Nephron (organoid): ENCODE measurements at regions not wholly inside any gene's neighbourhood (a gene's known extent, or its start where the extent isn't known, plus 50 kb on each side); places are given as distances from the start of the nearest gene placed in this dataset.

Experiments
- H3K27ac Mint-ChIP-seq, 3 experiments: 2 replicates each; pipeline ENCODE4 v1.8.0; 2020; ENCODE audit warnings: mixed read lengths in 3 of 3, mild to moderate bottlenecking in 2 of 3, moderate library complexity in 1 of 3
- H3K27me3 Mint-ChIP-seq: 2 replicates; pipeline ENCODE4 v1.8.0; 2021; ENCODE audit warnings: low read depth, mild to moderate bottlenecking, moderate library complexity, mixed read lengths
- H3K36me3 Mint-ChIP-seq: 2 replicates; pipeline ENCODE4 v1.8.0; 2020; ENCODE audit warnings: low read depth, mixed read lengths
- H3K4me1 Mint-ChIP-seq: 2 replicates; pipeline ENCODE4 v1.8.0; 2020; ENCODE audit warnings: mixed read lengths
- H3K4me3 Mint-ChIP-seq, 3 experiments: 2 replicates each; pipeline ENCODE4 v1.8.0; 2020; ENCODE audit warnings: mild to moderate bottlenecking in 3 of 3, mixed read lengths in 3 of 3, moderate library complexity in 2 of 3
- H3K9me3 Mint-ChIP-seq: 2 replicates; pipeline ENCODE4 v1.8.0; 2020; ENCODE audit warnings: mixed read lengths
- TF ChIP-seq, protein P1 (sequence below), 3 experiments: fragments of 200-600 bp; sonication (generic); IDR thresholded peaks; one replicate each; pipeline ENCODE4 v1.5.0; 2021; ENCODE audit warnings: antibody characterized with exemption in 3 of 3; ENCODE audit not compliant: unreplicated experiment in 3 of 3

DNA sequence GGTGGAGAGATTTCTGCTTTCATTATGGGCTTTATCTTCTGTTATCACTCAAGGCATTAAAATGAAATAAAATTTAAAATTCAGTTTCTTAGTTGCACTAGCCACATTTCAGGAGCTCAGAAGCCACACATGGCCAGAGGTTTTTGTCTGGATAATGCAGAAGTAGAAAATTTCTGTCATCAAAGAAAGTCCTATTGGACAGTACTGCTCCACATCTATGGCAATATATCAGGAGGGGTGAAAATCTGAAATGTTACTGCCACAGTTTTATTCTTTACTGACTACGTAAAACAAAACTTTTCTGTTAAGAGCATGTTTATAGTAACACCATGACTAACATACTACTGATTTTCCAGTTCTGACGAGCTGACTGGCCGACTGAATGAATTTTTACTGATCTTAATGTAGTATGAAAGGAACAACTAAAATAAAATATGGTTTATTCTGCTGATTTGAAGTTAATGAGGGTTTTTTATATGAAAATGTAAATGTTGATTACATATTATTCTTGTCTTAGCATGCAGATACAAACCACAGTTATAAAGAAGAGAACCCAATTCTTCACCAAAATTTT lies 264.0 kb upstream of the HAND2 start:
- H3K27me3 Mint-ChIP-seq = no peaks in the 10 kb centered on the region
- H3K36me3 Mint-ChIP-seq = no peaks in the 10 kb centered on the region
- H3K27ac Mint-ChIP-seq = no peak overlapping the region
- H3K4me1 Mint-ChIP-seq = no peaks in the 10 kb centered on the region
- TF ChIP-seq, protein P1, sequence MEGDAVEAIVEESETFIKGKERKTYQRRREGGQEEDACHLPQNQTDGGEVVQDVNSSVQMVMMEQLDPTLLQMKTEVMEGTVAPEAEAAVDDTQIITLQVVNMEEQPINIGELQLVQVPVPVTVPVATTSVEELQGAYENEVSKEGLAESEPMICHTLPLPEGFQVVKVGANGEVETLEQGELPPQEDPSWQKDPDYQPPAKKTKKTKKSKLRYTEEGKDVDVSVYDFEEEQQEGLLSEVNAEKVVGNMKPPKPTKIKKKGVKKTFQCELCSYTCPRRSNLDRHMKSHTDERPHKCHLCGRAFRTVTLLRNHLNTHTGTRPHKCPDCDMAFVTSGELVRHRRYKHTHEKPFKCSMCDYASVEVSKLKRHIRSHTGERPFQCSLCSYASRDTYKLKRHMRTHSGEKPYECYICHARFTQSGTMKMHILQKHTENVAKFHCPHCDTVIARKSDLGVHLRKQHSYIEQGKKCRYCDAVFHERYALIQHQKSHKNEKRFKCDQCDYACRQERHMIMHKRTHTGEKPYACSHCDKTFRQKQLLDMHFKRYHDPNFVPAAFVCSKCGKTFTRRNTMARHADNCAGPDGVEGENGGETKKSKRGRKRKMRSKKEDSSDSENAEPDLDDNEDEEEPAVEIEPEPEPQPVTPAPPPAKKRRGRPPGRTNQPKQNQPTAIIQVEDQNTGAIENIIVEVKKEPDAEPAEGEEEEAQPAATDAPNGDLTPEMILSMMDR (IDR thresholded peaks at IDR 0.05; ENCODE audit: unreplicated experiment in 3 of 3) = no peak
- no peak overlapping the region for H3K4me3 Mint-ChIP-seq
- H3K9me3 Mint-ChIP-seq = no peaks in the 10 kb centered on the region

DNA sequence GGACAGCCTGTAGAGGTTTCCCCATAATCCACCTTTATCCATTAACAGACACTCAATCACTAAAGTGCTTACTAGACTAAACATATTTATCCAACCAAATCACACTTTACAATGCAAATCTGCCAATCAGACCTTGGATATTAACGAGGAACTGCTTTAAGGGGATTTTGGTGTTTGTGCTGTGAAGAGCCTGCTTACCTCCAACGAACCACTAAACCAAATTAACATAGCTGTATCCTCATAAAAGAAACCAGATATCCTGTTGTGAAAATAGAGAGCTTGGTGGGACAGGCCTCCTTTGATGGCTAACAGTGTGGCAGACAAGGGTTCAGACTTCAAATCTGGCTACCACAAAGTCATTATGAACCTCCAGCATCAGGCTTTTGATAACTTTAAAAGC lies 252.6 kb upstream of the HAND2 start:
- Mint-ChIP-seq H3K27me3 (peaks cover 4% of the 10 kb centered on the region), H3K36me3 (peaks cover 10% of the 10 kb centered on the region), H3K4me1 (no peaks in the 10 kb centered on the region), H3K27ac (no peak overlapping the region), H3K4me3 (no peak overlapping the region), H3K9me3 (peaks cover 21% of the 10 kb centered on the region)
- TF ChIP-seq, protein P1 (IDR thresholded peaks at IDR 0.05; ENCODE audit: unreplicated experiment in 3 of 3) = no peak

DNA sequence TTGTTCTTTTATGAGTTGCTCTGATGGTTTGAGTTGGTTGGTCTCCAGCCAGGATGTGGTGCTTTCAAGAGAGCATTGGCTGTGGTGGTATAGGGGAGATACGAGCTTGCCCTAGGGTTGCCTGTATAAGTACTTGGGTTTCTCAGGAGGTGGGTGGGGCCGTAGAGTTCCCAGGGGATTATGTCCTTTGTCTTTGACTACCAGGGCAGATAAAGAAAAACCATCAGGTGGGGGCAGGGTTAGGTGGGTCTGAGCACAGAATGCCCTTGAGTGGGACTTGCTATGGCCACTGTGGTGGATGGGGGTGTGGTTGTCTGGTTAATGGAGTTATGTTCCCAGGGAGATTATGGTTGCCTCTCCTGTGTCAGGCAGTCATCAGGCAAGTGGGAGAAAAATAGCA lies 247.9 kb upstream of the HAND2 start:
- Mint-ChIP-seq H3K4me1 (no peaks in the 10 kb centered on the region), H3K4me3 (no peak overlapping the region)

DNA sequence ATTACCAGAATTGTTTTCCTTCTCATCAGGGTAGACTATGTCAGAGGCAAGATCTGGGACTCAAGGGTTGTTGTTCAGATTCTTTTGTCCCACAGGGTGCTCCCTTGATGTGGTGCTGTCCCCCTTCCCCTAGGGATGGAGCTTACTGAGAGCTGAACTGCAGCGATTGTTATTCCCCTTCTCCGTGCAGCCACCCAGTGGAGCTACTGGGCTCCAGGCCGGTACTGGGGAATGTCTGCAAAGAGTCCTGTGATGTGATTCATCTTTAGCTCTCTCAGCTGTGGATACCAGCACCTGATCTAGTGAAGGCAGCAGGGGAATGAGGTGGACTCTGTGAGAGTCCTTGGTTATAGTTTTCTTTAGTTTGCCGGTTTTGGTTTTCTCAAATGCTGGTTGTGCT lies 247.4 kb upstream of the HAND2 start:
- peaks cover 22% of the 10 kb centered on the region for H3K9me3 Mint-ChIP-seq
- no peaks in the 10 kb centered on the region for H3K36me3 Mint-ChIP-seq
- H3K27ac Mint-ChIP-seq = no peak overlapping the region
- no peak overlapping the region for H3K4me3 Mint-ChIP-seq
- TF ChIP-seq, protein P1 (IDR thresholded peaks at IDR 0.05; ENCODE audit: unreplicated experiment in 3 of 3) = no peak
- no peaks in the 10 kb centered on the region for H3K4me1 Mint-ChIP-seq
- peaks cover 4% of the 10 kb centered on the region for H3K27me3 Mint-ChIP-seq

More for the DNA sequence above, 247.9 kb upstream of the HAND2 start:
- peaks cover 4% of the 10 kb centered on the region for H3K27me3 Mint-ChIP-seq
- H3K27ac Mint-ChIP-seq = no peak overlapping the region
- H3K36me3 Mint-ChIP-seq = no peaks in the 10 kb centered on the region
- peaks cover 22% of the 10 kb centered on the region for H3K9me3 Mint-ChIP-seq
- TF ChIP-seq, protein P1 (IDR thresholded peaks at IDR 0.05; ENCODE audit: unreplicated experiment in 3 of 3) = no peak

DNA sequence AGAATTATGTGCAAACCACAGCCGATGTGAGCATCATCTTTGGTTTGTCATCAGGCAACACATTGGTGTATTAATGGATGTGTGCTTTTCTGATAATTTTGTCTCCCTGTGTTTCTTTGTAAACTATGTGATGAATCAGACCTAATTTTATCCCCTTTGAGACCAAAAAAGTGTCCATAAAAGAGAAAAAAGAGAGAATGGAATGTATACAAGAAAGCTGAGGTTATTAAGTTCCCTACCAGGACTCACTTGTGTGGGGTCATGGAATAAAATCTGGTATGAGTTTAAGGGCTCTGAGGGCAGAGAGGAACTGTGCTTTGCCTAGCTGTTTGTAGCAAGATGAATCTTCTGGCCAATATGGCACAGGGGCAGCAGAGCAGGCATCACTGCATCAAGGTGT lies 239.5 kb upstream of the HAND2 start:
- no peak overlapping the region for H3K4me3 Mint-ChIP-seq
- H3K27me3 Mint-ChIP-seq = no peaks in the 10 kb centered on the region
- TF ChIP-seq, protein P1 (IDR thresholded peaks at IDR 0.05; ENCODE audit: unreplicated experiment in 3 of 3) = no peak
- H3K36me3 Mint-ChIP-seq = no peaks in the 10 kb centered on the region
- H3K27ac Mint-ChIP-seq = no peak overlapping the region
- no peaks in the 10 kb centered on the region for H3K9me3 Mint-ChIP-seq
- no peaks in the 10 kb centered on the region for H3K4me1 Mint-ChIP-seq

DNA sequence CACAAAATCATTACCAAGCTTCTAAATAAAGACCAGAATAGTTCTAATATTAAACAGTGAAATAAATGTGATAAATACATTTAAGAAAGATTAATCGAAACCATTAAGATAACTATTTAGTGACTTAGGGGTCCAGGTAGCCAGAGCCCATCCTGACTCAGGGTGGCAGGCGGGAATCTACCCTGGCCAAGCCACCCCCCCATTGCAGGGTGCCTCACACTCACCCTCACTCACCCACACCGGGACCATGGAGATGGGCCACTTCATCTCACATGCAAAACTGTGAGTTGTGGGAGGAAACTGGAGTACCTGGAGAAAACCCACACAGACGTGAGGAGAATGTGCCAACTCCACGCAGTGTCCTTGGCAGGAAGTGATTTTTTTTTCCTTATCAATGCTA lies 237.6 kb upstream of the HAND2 start:
- Mint-ChIP-seq H3K27ac (no peak overlapping the region), H3K9me3 (no peaks in the 10 kb centered on the region), H3K36me3 (no peaks in the 10 kb centered on the region), H3K4me1 (no peaks in the 10 kb centered on the region), H3K4me3 (no peak overlapping the region), H3K27me3 (no peaks in the 10 kb centered on the region)
- TF ChIP-seq, protein P1 (IDR thresholded peaks at IDR 0.05; ENCODE audit: unreplicated experiment in 3 of 3) = no peak
